PFSK-1 (cell line): ENCODE measurements at regions not wholly inside any gene's neighbourhood (a gene's known extent, or its start where the extent isn't known, plus 50 kb on each side); places are given as distances from the start of the nearest gene placed in this dataset.

Source experiments
- FOXP2 ChIP-seq: optimal IDR thresholded peaks from 2 replicates; pipeline ENCODE3; 2011; ENCODE audit warnings: borderline replicate concordance, control low read depth, inconsistent platforms; ENCODE audit not compliant: insufficient read depth; ENCODE audit errors: extremely low read length, extremely low read depth
- POLR2AphosphoS5 ChIP-seq: IDR thresholded peaks from 2 replicates; pipeline ENCODE4 v1.6.1; 2012; ENCODE audit warnings: low read depth, mild to moderate bottlenecking, control low read depth, low read length, moderate library complexity
- REST ChIP-seq, 2 experiments: IDR thresholded peaks; 2 replicates each; pipeline versions ENCODE4 v1.6.1 to v1.8.0; 2011 to 2012; ENCODE audit warnings: low read depth in 2 of 2, low read length in 2 of 2, control low read depth in 1 of 2, inconsistent platforms in 1 of 2, mild to moderate bottlenecking in 1 of 2, moderate library complexity in 1 of 2; ENCODE audit not compliant: insufficient read depth in 1 of 2

DNA sequence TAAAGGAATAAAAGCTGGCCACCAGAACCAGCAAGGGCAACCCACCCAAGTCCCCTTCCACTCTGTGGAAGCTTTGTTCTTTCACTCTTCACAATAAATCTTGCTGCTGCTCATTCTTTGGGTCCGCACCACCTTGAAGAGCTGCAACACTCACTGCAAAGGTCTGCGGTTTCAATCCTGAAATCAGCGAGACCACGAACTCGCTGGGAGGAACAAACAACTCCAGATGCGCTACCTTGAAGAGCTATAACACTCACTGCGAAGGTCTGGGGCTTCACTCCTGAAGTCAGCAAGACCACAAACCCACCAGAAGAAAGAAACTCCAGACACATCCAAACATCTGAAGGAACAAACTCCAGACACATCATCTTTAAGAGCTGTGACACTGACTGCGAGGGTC lies 365.2 kb upstream of the LUZP2 start:
- TF ChIP-seq REST (IDR thresholded peaks at IDR 0.05; ENCODE audit: insufficient read depth in 1 of 2, low read depth in 2 of 2, low read length in 2 of 2) (no peak), FOXP2 (no peak), POLR2AphosphoS5 (no peak)
